Esophagus muscularis mucosa (tissue), 4 donors: ENCODE measurements at regions not wholly inside any gene's neighbourhood (a gene's known extent, or its start where the extent isn't known, plus 50 kb on each side); places are given as distances from the start of the nearest gene placed in this dataset.

Source experiments
- DNase-seq: peaks from one replicate; pipeline ENCODE4 v3.0.0-alpha.2; 2017; ENCODE audit errors: extremely low spot score
- H3K27ac ChIP-seq, 4 donors: fragments of 200-600 bp; sonication (generic); replicated peaks in 1 of 4; 1 replicate in 3 of 4; 2 replicates in 1 of 4; pipeline ENCODE4 v1.5.1; 2016 to 2019; ENCODE audit warnings: mild to moderate bottlenecking in 1 of 4
- H3K27me3 ChIP-seq, 4 donors: fragments of 200-600 bp; sonication (generic); one replicate each; pipeline versions ENCODE4 v1.5.1 to v1.6.0; 2016 to 2019
- H3K36me3 ChIP-seq, 4 donors: fragments of 200-600 bp; sonication (generic); one replicate each; pipeline ENCODE4 v1.5.1; 2016 to 2019
- H3K4me1 ChIP-seq, 4 donors: fragments of 200-600 bp; sonication (generic); one replicate each; pipeline ENCODE4 v1.5.1; 2016 to 2019
- H3K4me3 ChIP-seq, 4 donors: fragments of 200-600 bp; sonication (generic); 1 replicate in 2 of 4; 2 replicates in 2 of 4; pipeline ENCODE4 v1.5.1; 2016 to 2019; ENCODE audit warnings: mild to moderate bottlenecking in 4 of 4, moderate library complexity in 1 of 4
- H3K9me3 ChIP-seq, 4 donors: fragments of 200-600 bp; sonication (generic); 1 replicate in 3 of 4; 2 replicates in 1 of 4; pipeline ENCODE4 v1.5.1; 2016 to 2019
- EP300 ChIP-seq: sonication (generic); formaldehyde crosslinking; IDR thresholded peaks from one replicate; pipeline ENCODE4 v1.6.1; 2017; ENCODE audit warnings: antibody characterized with exemption
- POLR2A ChIP-seq: fragments of 450-650 bp; IDR thresholded peaks from one replicate; pipeline ENCODE4 v1.6.1; 2017; ENCODE audit warnings: antibody characterized with exemption, moderate library complexity, mild to moderate bottlenecking, low read depth
- POLR2AphosphoS5 ChIP-seq, 2 donors: sonication (generic); formaldehyde crosslinking; IDR thresholded peaks; one replicate each; pipeline ENCODE4 v1.6.1; 2017; ENCODE audit warnings: antibody characterized with exemption in 2 of 2
- WGBS: methylation state at CpG from one replicate; pipeline ENCODE4 v1.1.5; 2018; 5-methylcytosine and 5-hydroxymethylcytosine counted together
- intact Hi-C: fragments of 100-400 bp; cut with DNase I; formaldehyde crosslinking; loops from one replicate; pipeline ENCODE4 v1.15.1; 2023
- TF ChIP-seq, protein P1 (sequence below), 3 experiments: fragments of 200-600 bp in 2 of 3; fragments of 450-650 bp in 1 of 3; sonication (generic) in 2 of 3; IDR thresholded peaks; one replicate each; pipeline ENCODE4 v1.5.1; 2017 to 2019; ENCODE audit warnings: antibody characterized with exemption in 3 of 3, mild to moderate bottlenecking in 2 of 3, moderate library complexity in 1 of 3

DNA sequence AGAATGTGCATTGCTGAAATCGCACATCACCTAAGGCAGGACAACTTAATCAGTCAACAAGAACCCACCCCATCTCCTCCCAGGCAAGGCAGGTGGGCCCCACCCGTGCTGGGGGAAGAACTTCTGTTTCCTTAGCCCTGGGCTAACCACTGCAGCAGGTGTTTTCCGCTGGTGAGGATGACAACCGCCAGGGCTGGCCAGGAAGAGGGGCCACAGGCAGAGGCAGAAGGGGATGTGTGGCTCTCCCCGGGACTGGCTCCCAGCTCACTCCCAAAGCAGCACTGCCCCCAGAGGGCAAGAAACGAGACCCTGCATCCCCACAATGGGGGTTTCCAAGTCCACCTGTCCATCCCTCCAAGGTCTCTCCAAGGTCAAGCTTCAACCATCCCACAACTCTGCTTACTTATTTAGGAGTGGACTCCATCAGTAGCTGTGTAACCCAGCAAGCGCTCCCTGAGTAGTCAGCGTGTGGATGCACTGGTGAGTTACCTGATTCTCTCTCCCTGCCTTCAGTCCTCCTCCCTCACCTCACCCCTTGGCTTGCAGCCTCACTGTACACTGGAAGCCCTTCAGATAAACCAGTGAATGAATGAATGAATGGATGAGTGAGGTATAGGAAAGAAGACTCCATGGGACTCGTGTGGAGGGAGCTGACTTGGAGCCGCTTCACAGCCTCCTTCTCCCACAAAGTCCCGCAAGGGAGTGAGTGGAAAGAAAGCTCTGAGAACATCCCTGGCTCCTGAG, 168.2 kb upstream of the CST7 start:
- Histone ChIP-seq H3K4me1 (peaks cover 0 to 9% (median 5%) of the 10 kb centered on the region in 4 donors), H3K27me3 (peaks cover 0 to 5% (median 0%) of the 10 kb centered on the region in 4 donors), H3K4me3 (no peak overlapping the region), H3K9me3 (no peaks in the 10 kb centered on the region), H3K36me3 (no peaks in the 10 kb centered on the region), H3K27ac (no peak overlapping the region)
- TF ChIP-seq POLR2AphosphoS5 (IDR thresholded peaks at IDR 0.05) (no peak), EP300 (no peak), POLR2A (no peak)
- TF ChIP-seq, protein P1, sequence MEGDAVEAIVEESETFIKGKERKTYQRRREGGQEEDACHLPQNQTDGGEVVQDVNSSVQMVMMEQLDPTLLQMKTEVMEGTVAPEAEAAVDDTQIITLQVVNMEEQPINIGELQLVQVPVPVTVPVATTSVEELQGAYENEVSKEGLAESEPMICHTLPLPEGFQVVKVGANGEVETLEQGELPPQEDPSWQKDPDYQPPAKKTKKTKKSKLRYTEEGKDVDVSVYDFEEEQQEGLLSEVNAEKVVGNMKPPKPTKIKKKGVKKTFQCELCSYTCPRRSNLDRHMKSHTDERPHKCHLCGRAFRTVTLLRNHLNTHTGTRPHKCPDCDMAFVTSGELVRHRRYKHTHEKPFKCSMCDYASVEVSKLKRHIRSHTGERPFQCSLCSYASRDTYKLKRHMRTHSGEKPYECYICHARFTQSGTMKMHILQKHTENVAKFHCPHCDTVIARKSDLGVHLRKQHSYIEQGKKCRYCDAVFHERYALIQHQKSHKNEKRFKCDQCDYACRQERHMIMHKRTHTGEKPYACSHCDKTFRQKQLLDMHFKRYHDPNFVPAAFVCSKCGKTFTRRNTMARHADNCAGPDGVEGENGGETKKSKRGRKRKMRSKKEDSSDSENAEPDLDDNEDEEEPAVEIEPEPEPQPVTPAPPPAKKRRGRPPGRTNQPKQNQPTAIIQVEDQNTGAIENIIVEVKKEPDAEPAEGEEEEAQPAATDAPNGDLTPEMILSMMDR (IDR thresholded peaks at IDR 0.05) = no peak
- intact Hi-C loops = no loop called here
- 81% methylated on average over 6 of the region's 11 CpGs for WGBS
- DNase-seq = no peak

DNA sequence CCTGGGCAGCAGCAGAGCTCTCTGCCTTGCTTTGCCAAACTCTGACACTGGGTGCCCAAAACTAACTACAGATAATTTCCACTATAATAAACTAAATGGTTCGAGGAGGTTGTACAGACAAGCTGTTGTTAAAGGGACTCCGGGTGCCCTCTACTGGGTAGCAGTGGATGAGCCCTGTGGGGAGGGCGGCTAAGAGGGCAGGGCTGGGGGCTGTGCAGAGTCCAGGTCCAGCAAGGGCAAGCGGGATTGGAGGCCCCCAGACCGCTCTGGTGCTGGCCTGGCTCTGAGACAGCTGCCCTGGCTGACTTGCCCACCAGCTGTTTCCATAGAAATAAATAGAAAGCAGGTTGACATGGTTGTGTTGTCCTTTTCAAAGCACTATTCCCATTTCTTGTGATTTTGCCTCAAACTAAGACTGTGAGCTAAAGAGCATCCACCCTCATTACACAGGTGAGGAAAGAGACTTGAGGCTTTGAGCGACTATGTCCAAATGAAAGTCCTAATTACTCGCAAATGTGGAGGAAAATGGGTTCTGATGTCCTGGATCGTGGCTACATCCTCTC, 167.6 kb upstream of the CST7 start:
- Histone ChIP-seq H3K27me3 (peaks cover 0 to 5% (median 0%) of the 10 kb centered on the region in 4 donors), H3K4me1 (peaks cover 0 to 9% (median 5%) of the 10 kb centered on the region in 4 donors), H3K27ac (no peak overlapping the region), H3K4me3 (no peak overlapping the region), H3K36me3 (no peaks in the 10 kb centered on the region), H3K9me3 (no peaks in the 10 kb centered on the region)
- TF ChIP-seq, protein P1 (IDR thresholded peaks at IDR 0.05) = peak in 1 of 3 experiments; percentile 9
- TF ChIP-seq POLR2AphosphoS5 (IDR thresholded peaks at IDR 0.05) = no peak
- WGBS = 71% methylated on average over 8 of the region's 8 CpGs
- intact Hi-C loops = no loop called here
- DNase-seq = no peak

DNA sequence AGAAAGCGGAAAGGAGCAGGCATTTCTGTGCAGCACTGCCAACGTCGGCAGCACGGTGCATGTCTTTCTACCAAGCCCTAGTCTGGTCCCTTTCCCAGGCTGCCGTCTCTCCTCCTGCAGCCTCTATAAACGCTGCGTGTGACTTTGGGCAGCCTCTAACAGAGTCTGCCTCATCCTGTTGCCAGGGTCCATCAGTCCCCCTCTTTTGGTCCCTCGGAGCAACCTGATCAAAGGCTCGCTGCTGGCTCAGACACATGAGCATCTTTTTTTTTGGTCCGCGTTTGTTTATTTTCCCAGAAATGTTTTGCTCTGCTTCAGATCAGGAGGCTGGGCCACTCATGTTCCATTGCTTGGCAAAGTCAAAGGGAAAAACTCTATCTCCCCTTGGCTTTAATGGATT, 166.8 kb upstream of the CST7 start:
- no peak for DNase-seq
- H3K27ac ChIP-seq = no peak overlapping the region
- intact Hi-C loops = no loop called here
- WGBS = 53% methylated on average over 11 of the region's 11 CpGs
- H3K27me3 ChIP-seq = peaks cover 0 to 5% (median 0%) of the 10 kb centered on the region in 4 donors
- no peak for TF ChIP-seq EP300
- TF ChIP-seq, protein P1 (IDR thresholded peaks at IDR 0.05) = no peak
- TF ChIP-seq POLR2A = no peak
- TF ChIP-seq POLR2AphosphoS5 (IDR thresholded peaks at IDR 0.05) = no peak
- H3K9me3 ChIP-seq = no peaks in the 10 kb centered on the region
- no peaks in the 10 kb centered on the region for H3K36me3 ChIP-seq
- H3K4me1 ChIP-seq = peaks cover 0 to 9% (median 5%) of the 10 kb centered on the region in 4 donors
- H3K4me3 ChIP-seq = no peak overlapping the region

DNA sequence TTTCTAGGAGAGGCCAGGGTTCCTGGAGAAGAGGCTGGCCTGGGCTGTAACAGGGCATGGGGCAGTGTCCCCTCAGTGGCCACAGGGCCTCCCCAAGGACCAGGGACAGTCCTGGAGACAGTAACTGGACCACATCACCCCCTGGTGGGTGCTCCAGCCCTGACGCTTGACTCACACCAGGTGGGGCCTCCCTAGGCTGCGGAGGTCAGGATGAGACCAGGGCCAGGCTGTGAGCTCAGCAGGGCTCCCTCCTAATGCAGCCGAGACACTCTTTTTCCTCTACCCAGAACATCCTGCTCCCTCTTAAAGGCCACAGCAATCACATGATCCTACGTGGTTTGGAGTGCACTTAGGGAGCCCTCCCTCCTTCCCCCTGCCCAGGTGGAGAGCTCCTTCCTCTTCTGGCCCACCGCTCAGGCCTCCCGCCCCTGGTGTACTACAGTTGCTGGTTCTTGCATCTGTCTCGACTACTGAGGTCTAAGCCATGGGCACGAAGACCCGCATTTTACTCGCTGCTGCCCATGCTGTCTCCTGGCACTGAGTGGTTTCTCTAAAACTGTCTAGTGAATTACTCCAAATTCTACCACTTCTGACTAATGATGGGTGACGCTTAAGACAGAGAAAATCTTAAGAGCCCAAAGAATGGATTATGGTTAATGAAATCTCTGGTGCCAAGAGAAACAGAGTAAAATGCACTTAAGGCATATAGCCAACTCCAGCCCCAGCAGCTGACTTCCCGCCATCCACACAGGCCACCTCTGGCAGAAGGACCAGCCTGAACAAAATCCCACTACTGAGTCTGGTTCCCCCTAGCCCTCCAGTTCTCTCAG, 166.1 kb upstream of the CST7 start:
- no peak overlapping the region for H3K27ac ChIP-seq
- peaks cover 0 to 5% (median 0%) of the 10 kb centered on the region in 4 donors for H3K27me3 ChIP-seq
- peaks cover 0 to 9% (median 5%) of the 10 kb centered on the region in 4 donors for H3K4me1 ChIP-seq
- intact Hi-C loops = no loop called here
- TF ChIP-seq POLR2A (no peak), EP300 (no peak), POLR2AphosphoS5 (IDR thresholded peaks at IDR 0.05) (no peak)
- TF ChIP-seq, protein P1 (IDR thresholded peaks at IDR 0.05) = no peak
- no peaks in the 10 kb centered on the region for H3K9me3 ChIP-seq
- H3K36me3 ChIP-seq = no peaks in the 10 kb centered on the region
- no peak overlapping the region for H3K4me3 ChIP-seq
- 74% methylated on average over 12 of the region's 12 CpGs for WGBS
- no peak for DNase-seq
